MM.1S (cell line): ENCODE measurements at regions not wholly inside any gene's neighbourhood (a gene's known extent, or its start where the extent isn't known, plus 50 kb on each side); places are given as distances from the start of the nearest gene placed in this dataset.

ENCODE experiments used
- DNase-seq: peaks from one replicate; pipeline ENCODE4 v3.0.0-alpha.2; 2015
- H2AFZ ChIP-seq: fragments of 300-600 bp; sonication (generic); 2 replicates; pipeline ENCODE4 v1.6.0; 2016; ENCODE audit warnings: antibody characterized with exemption, low read length
- H3F3A ChIP-seq: fragments of 300-600 bp; sonication (generic); 2 replicates; pipeline ENCODE4 v1.6.1; 2016; ENCODE audit warnings: mild to moderate bottlenecking, antibody characterized with exemption, low read length, moderate library complexity, mixed read lengths; ENCODE audit not compliant: insufficient read depth
- H3K27ac ChIP-seq: fragments of 300-600 bp; sonication (generic); 2 replicates; pipeline ENCODE4 v1.5.1; 2016; ENCODE audit warnings: mild to moderate bottlenecking, low read length
- H3K27me3 ChIP-seq: fragments of 300-600 bp; sonication (generic); replicated peaks from 2 replicates; pipeline ENCODE4 v1.6.0; 2016; ENCODE audit warnings: low read length; ENCODE audit not compliant: insufficient read depth
- H3K36me3 ChIP-seq: fragments of 300-600 bp; sonication (generic); replicated peaks from 2 replicates; pipeline ENCODE4 v1.6.1; 2016; ENCODE audit warnings: mild to moderate bottlenecking, low read length, mixed read lengths; ENCODE audit not compliant: insufficient read depth
- H3K4me1 ChIP-seq: fragments of 300-600 bp; sonication (generic); 2 replicates; pipeline ENCODE4 v1.6.1; 2016; ENCODE audit warnings: low read length, mixed read lengths
- H3K4me2 ChIP-seq: fragments of 300-600 bp; sonication (generic); 2 replicates; pipeline ENCODE4 v1.6.0; 2016; ENCODE audit warnings: low read depth, low read length
- H3K4me3 ChIP-seq: fragments of 300-600 bp; sonication (generic); 2 replicates; pipeline ENCODE4 v1.5.1; 2016; ENCODE audit warnings: low read length, mixed read lengths
- H3K79me2 ChIP-seq: fragments of 300-600 bp; sonication (generic); 2 replicates; pipeline ENCODE4 v1.6.1; 2016; ENCODE audit warnings: mixed run types, low read length, mixed read lengths
- H3K9ac ChIP-seq: fragments of 300-600 bp; sonication (generic); 2 replicates; pipeline ENCODE4 v1.6.1; 2016; ENCODE audit warnings: low read length, mixed read lengths
- H3K9me2 ChIP-seq: fragments of 300-600 bp; sonication (generic); replicated peaks from 2 replicates; pipeline ENCODE4 v1.6.1; 2016; ENCODE audit warnings: mild to moderate bottlenecking, low read length, mixed read lengths; ENCODE audit not compliant: insufficient read depth
- H3K9me3 ChIP-seq: fragments of 300-600 bp; sonication (generic); replicated peaks from 2 replicates; pipeline ENCODE4 v1.6.1; 2016; ENCODE audit warnings: mild to moderate bottlenecking, low read length, mixed read lengths; ENCODE audit not compliant: insufficient read depth
- H4K20me1 ChIP-seq: fragments of 300-600 bp; sonication (generic); 2 replicates; pipeline ENCODE4 v1.6.1; 2016; ENCODE audit warnings: mild to moderate bottlenecking, low read length, moderate library complexity, mixed read lengths; ENCODE audit not compliant: insufficient read depth
- EZH2 ChIP-seq: fragments of 300-600 bp; sonication (generic); optimal IDR thresholded peaks from 2 replicates; pipeline ENCODE3; 2017; ENCODE audit warnings: low read depth, mild to moderate bottlenecking, antibody characterized with exemption, low read length, mixed read lengths
- EZH2phosphoT487 ChIP-seq: fragments of 300-600 bp; sonication (generic); IDR thresholded peaks from 2 replicates; pipeline ENCODE4 v1.6.1; 2018; ENCODE audit warnings: antibody characterized with exemption, low read length
- TF ChIP-seq, protein P1 (sequence below): fragments of 300-600 bp; sonication (generic); IDR thresholded peaks from 2 replicates; pipeline ENCODE4 v1.5.1; 2016; ENCODE audit warnings: antibody characterized with exemption, low read length, mixed read lengths

- H3K4me2 ChIP-seq: no peak overlapping the region
- H3K9me3 ChIP-seq: no peaks in the 10 kb centered on the region; the same call in 1 of the 2 replicates
- H3K79me2 ChIP-seq: no peaks in the 10 kb centered on the region
- no peaks in the 10 kb centered on the region for H3K4me1 ChIP-seq
- H3F3A ChIP-seq: no peaks in the 10 kb centered on the region
- H3K9ac ChIP-seq: no peak overlapping the region
- H3K4me3 ChIP-seq: no peak overlapping the region
- H2AFZ ChIP-seq: no peak overlapping the region
- H3K27me3 ChIP-seq: peaks cover 4% of the 10 kb centered on the region; the same call in 1 of the 2 replicates
- H3K9me2 ChIP-seq: no peaks in the 10 kb centered on the region
- TF ChIP-seq, protein P1, sequence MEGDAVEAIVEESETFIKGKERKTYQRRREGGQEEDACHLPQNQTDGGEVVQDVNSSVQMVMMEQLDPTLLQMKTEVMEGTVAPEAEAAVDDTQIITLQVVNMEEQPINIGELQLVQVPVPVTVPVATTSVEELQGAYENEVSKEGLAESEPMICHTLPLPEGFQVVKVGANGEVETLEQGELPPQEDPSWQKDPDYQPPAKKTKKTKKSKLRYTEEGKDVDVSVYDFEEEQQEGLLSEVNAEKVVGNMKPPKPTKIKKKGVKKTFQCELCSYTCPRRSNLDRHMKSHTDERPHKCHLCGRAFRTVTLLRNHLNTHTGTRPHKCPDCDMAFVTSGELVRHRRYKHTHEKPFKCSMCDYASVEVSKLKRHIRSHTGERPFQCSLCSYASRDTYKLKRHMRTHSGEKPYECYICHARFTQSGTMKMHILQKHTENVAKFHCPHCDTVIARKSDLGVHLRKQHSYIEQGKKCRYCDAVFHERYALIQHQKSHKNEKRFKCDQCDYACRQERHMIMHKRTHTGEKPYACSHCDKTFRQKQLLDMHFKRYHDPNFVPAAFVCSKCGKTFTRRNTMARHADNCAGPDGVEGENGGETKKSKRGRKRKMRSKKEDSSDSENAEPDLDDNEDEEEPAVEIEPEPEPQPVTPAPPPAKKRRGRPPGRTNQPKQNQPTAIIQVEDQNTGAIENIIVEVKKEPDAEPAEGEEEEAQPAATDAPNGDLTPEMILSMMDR: no peak
- TF ChIP-seq EZH2phosphoT487: no peak
- no peak for TF ChIP-seq EZH2
- DNase-seq: no peak
- no peak overlapping the region for H3K27ac ChIP-seq
- H4K20me1 ChIP-seq: no peaks in the 10 kb centered on the region
- no peaks in the 10 kb centered on the region for H3K36me3 ChIP-seq
These were observed 71.8 kb upstream of the ADAMTS2 start for GRCh38 chr5:179417016-179417415.

DNA sequence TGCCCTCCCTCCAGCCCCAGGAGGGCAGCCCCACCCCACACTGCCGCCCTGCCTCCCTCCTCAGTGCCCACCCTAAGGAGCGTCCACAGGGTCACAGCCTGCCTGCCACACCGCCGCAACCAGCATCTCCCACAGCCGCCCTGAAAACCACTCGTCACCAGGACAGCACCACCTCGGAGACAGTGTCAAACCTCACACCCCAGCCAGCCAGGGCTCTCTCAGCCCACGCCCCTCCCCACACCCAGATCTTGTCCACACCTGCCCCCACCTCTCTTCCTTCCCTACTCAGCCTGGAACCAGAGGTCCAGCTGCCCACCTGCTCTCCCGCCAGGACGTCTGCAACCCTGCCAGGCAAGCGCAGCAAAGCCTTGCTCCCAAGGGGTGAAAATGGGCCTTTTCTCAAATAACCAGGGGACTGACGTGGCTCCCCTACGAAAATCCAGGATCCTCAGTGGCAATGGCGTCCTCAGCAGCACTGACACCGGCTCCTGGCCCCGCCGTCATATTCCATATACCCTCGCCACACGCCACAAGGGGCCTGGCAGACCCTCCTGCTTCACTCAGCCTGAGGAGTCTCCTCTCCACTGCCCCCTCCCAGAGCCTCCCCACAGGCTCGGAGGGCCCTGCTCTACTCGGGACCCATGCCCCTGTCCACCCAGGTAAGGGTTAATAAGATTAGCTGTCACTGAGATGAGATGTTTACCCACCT lies 71.0 kb upstream of the ADAMTS2 start:
- no peak overlapping the region for H2AFZ ChIP-seq
- no peaks in the 10 kb centered on the region for H3K4me1 ChIP-seq
- no peak overlapping the region for H3K4me2 ChIP-seq
- TF ChIP-seq, protein P1: no peak
- TF ChIP-seq EZH2phosphoT487 (no peak), EZH2 (no peak)
- H3K27ac ChIP-seq: no peak overlapping the region
- H3K4me3 ChIP-seq: no peak overlapping the region
- H3K79me2 ChIP-seq: no peaks in the 10 kb centered on the region
- H3K9ac ChIP-seq: no peak overlapping the region
- no peaks in the 10 kb centered on the region for H4K20me1 ChIP-seq
- no peaks in the 10 kb centered on the region for H3F3A ChIP-seq
- no peak for DNase-seq
- H3K9me3 ChIP-seq: no peaks in the 10 kb centered on the region; the same call in 1 of the 2 replicates
- peaks cover 4% of the 10 kb centered on the region; the same call in 1 of the 2 replicates for H3K27me3 ChIP-seq
- no peaks in the 10 kb centered on the region for H3K36me3 ChIP-seq
- H3K9me2 ChIP-seq: no peaks in the 10 kb centered on the region

- no peaks in the 10 kb centered on the region for H3F3A ChIP-seq
- DNase-seq: no peak
- TF ChIP-seq, protein P1: no peak
- TF ChIP-seq EZH2phosphoT487: no peak
- no peak for TF ChIP-seq EZH2
- H3K4me3 ChIP-seq: no peak overlapping the region
- no peaks in the 10 kb centered on the region for H4K20me1 ChIP-seq
- no peaks in the 10 kb centered on the region; the same call in 1 of the 2 replicates for H3K9me3 ChIP-seq
- no peak overlapping the region for H3K9ac ChIP-seq
- no peak overlapping the region for H3K4me2 ChIP-seq
- H3K27me3 ChIP-seq: peaks cover 4% of the 10 kb centered on the region; the same call in 1 of the 2 replicates
- no peak overlapping the region for H3K27ac ChIP-seq
- H3K36me3 ChIP-seq: no peaks in the 10 kb centered on the region
- no peak overlapping the region for H2AFZ ChIP-seq
- H3K79me2 ChIP-seq: no peaks in the 10 kb centered on the region
- no peaks in the 10 kb centered on the region for H3K9me2 ChIP-seq
- no peaks in the 10 kb centered on the region for H3K4me1 ChIP-seq
These were observed 70.2 kb upstream of the ADAMTS2 start for GRCh38 chr5:179415291-179416060.
